K562 (cell line): ENCODE measurements at regions not wholly inside any gene's neighbourhood (a gene's known extent, or its start where the extent isn't known, plus 50 kb on each side); places are given as distances from the start of the nearest gene placed in this dataset.

Experiments
- ATAC-seq: fragments of 200-7000 bp; cut with Tn5 transposase; 3 replicates; pipeline ENCODE4 v1.9.1; 2020; ENCODE audit warnings: moderate library complexity
- BruUV-seq: library from RNA; stranded (reverse); fragments of 400-500 nt; replicated peaks from 2 replicates; lab custom pipeline; 2021; lab: Mats Ljungman, UMichigan
- CTCF ChIA-PET: fragments of 300-600 bp; formaldehyde crosslinking; extraction: SDS; loops from one replicate; lab custom pipeline; 2021; ENCODE audit warnings: low intra/inter-chr PET ratio; lab: Yijun Ruan, JAX
- POLR2A ChIA-PET: fragments of 300-600, 350-650 bp; sonication (Branson Sonifier 250); formaldehyde crosslinking; extraction: SDS; loops from one replicate; lab custom pipeline; 2021; ENCODE audit warnings: antibody characterized with exemption, inconsistent platforms; lab: Yijun Ruan, JAX
- DNase-seq, 4 experiments: peaks; one replicate each; pipeline versions ENCODE4 v3.0.0 to v3.0.0-alpha.2; 2011 to 2018; ENCODE audit warnings: low spot score in 3 of 4, mixed read lengths in 3 of 4; ENCODE audit errors: extremely low read depth in 1 of 4
- FAIRE-seq: peaks from 2 replicates; lab custom pipeline; 2011; peaks lifted over from hg19 to GRCh38; lab: Jason Lieb, UNC
- H2AFZ ChIP-seq: 2 replicates; pipeline ENCODE4 v1.6.0; 2011; ENCODE audit warnings: low read depth, low read length, control low read depth, inconsistent platforms
- H3K27ac ChIP-seq: fragments of 200-600 bp; 3 replicates; pipeline ENCODE4 v1.8.0; 2011; ENCODE audit warnings: low read depth, mild to moderate bottlenecking, control low read depth, inconsistent platforms, low read length, moderate library complexity, mixed read lengths; ENCODE audit errors: extremely low read depth
- H3K27me3 ChIP-seq, 2 experiments: fragments of 300-600 bp in 1 of 2; 2 replicates in 1 of 2; 3 replicates in 1 of 2; pipeline versions ENCODE4 v1.6.0 to v1.8.0; 2011; ENCODE audit warnings: inconsistent platforms in 2 of 2, low read length in 2 of 2, mild to moderate bottlenecking in 1 of 2, mixed read lengths in 1 of 2, moderate library complexity in 1 of 2; ENCODE audit not compliant: control insufficient read depth in 2 of 2, insufficient read depth in 2 of 2
- H3K36me3 ChIP-seq: fragments of 300-600 bp; 3 replicates; pipeline ENCODE4 v1.8.0; 2011; ENCODE audit warnings: mild to moderate bottlenecking, low read length, inconsistent platforms; ENCODE audit not compliant: control insufficient read depth, insufficient read depth
- H3K4me1 ChIP-seq, 2 experiments: fragments of 200-600 bp in 1 of 2; replicated peaks in 1 of 2; 2 replicates in 1 of 2; 3 replicates in 1 of 2; pipeline versions ENCODE4 v1.5.1 to v1.8.0; 2011; ENCODE audit warnings: inconsistent platforms in 2 of 2, low read length in 2 of 2, mild to moderate bottlenecking in 1 of 2, mixed read lengths in 1 of 2, moderate library complexity in 1 of 2; ENCODE audit not compliant: control insufficient read depth in 2 of 2, insufficient read depth in 2 of 2
- H3K4me2 ChIP-seq: 2 replicates; pipeline ENCODE4 v1.6.1; 2011; ENCODE audit warnings: low read length, control low read depth, inconsistent platforms, mixed read lengths; ENCODE audit not compliant: insufficient read depth
- H3K4me3 ChIP-seq: fragments of 200-600 bp; sonication (generic), shearing (Covaris generic); 2 replicates; pipeline ENCODE4 v1.5.1; 2016; ENCODE audit warnings: control low read depth, inconsistent platforms
- H3K79me2 ChIP-seq: fragments of 200-600 bp; 3 replicates; pipeline ENCODE4 v1.8.0; 2011; ENCODE audit warnings: low read length, inconsistent platforms; ENCODE audit not compliant: control insufficient read depth, insufficient read depth
- H3K9ac ChIP-seq, 2 experiments: 2 replicates each; pipeline versions ENCODE4 v1.6.0 to v1.6.1; 2011; ENCODE audit warnings: low read depth in 2 of 2, low read length in 2 of 2, control low read depth in 1 of 2, inconsistent platforms in 1 of 2, mild to moderate bottlenecking in 1 of 2, mixed read lengths in 1 of 2; ENCODE audit not compliant: insufficient read depth in 1 of 2
- H3K9me1 ChIP-seq: one replicate; pipeline ENCODE4 v1.6.0; 2011; ENCODE audit warnings: inconsistent platforms, mild to moderate bottlenecking, low read length, moderate library complexity; ENCODE audit not compliant: control insufficient read depth, insufficient read depth
- H3K9me3 ChIP-seq: replicated peaks from 2 replicates; pipeline ENCODE4 v1.5.1; 2011; ENCODE audit warnings: low read depth, low read length, inconsistent platforms; ENCODE audit not compliant: control insufficient read depth, insufficient read depth
- H4K20me1 ChIP-seq: replicated peaks from 2 replicates; pipeline ENCODE4 v1.6.1; 2011; ENCODE audit warnings: low read length, inconsistent platforms, mixed read lengths; ENCODE audit not compliant: control insufficient read depth, insufficient read depth
- ARID3B ChIP-seq: fragments of 250-450 bp; sonication (Bioruptor Pico); IDR thresholded peaks from 2 replicates; pipeline ENCODE4 v1.4.0; 2020; ENCODE audit warnings: borderline replicate concordance
- EZH2 ChIP-seq: IDR thresholded peaks from 2 replicates; pipeline ENCODE4 v1.6.1; 2012; ENCODE audit warnings: low read depth, mild to moderate bottlenecking, inconsistent platforms, low read length, borderline replicate concordance
- GATA2 ChIP-seq: sonication (generic); formaldehyde crosslinking; IDR thresholded peaks from 2 replicates; pipeline ENCODE4 v1.4.0; 2020; ENCODE audit warnings: mild to moderate bottlenecking, missing genetic modification reagents
- KLF10 ChIP-seq: fragments of 250-450 bp; sonication (Bioruptor Pico); IDR thresholded peaks from 2 replicates; pipeline ENCODE4 v1.6.1; 2021; ENCODE audit warnings: matching md5 sums
- NEUROD1 ChIP-seq: fragments of 150-350 bp; IDR thresholded peaks from 2 replicates; pipeline ENCODE4 v1.6.1; 2014; ENCODE audit warnings: borderline replicate concordance, low read length, low read depth; ENCODE audit not compliant: partially characterized antibody
- SMC3 ChIP-seq: conservative IDR thresholded peaks from 2 replicates; pipeline ENCODE4 v1.6.1; 2011; ENCODE audit warnings: low read depth, low read length, improper control_type of control experiment; ENCODE audit not compliant: insufficient read depth
- ZBTB17 ChIP-seq: fragments of 450-650 bp; formaldehyde crosslinking; IDR thresholded peaks from 2 replicates; pipeline ENCODE4 v1.4.0; 2020; ENCODE audit warnings: mild to moderate bottlenecking
- ZNF316 ChIP-seq: fragments of 450-650 bp; IDR thresholded peaks from 2 replicates; pipeline ENCODE4 v1.6.1; 2016
- ZNF583 ChIP-seq: fragments of 250-450 bp; sonication (Bioruptor Pico); IDR thresholded peaks from 2 replicates; pipeline ENCODE4 v1.4.0; 2020
- WGBS: fragments of 100-300 bp; shearing (Covaris generic); methylation state at CpG from one replicate; pipeline ENCODE4 v1.1.6; 2016; ENCODE audit warnings: low coverage, mixed read lengths; ENCODE audit not compliant: insufficient coverage; ENCODE audit errors: missing lambda C conversion rate; 5-methylcytosine and 5-hydroxymethylcytosine counted together
- in situ Hi-C: fragments of 300-500 bp; cut with MboI; formaldehyde crosslinking; loops from 4 replicates; pipeline ENCODE4 v1.15.0; 2018; ENCODE audit warnings: inconsistent platforms, mixed read lengths
- intact Hi-C: fragments of 100-400 bp; cut with micrococcal nuclease; formaldehyde crosslinking; loops from 2 replicates; pipeline ENCODE4 v1.14.2; 2022
- TF ChIP-seq, protein P1 (sequence below): fragments of 250-450 bp; sonication (Bioruptor Pico); IDR thresholded peaks from 2 replicates; pipeline ENCODE4 v1.4.0; 2020; ENCODE audit warnings: mild to moderate bottlenecking

DNA sequence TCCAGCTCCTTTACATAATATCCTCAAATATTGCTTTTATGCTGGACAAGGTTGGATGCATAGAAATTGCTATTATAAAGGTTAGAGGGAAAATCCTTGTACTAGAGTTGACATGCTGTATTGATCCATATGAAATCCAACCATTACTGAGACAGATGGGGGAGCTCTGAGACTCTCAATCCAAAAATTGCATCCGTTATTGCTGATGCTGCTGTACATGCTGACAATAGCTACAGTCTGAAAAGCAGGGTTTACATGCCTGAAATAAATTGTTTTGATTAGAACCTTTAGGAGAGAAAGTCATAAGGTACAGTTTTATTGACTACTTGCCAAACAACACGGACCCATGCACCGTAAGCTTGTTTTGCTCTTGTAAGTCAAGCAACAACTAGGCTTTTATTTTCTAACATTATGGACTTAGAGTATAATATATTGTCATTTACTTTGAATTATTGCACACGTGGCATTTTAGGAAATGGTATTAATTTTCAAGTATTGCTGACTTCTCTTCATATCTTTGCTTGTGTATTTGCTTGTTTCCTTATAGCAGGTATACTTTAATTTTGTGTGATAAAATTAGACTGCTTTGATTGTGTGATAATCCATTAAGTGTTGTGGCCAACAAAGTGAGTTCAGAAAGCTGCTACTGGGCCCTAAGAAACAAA is 1365.2 kb downstream of the STIM2 start:
- no peaks in the 10 kb centered on the region for H3K4me1 ChIP-seq
- no peaks in the 10 kb centered on the region for H3K9me3 ChIP-seq
- H4K20me1 ChIP-seq, result no peaks in the 10 kb centered on the region
- intact Hi-C loops (no loop called here), in situ Hi-C loops (no loop called here)
- H3K4me3 ChIP-seq, result no peak overlapping the region
- no peak overlapping the region for H3K4me2 ChIP-seq
- H3K9me1 ChIP-seq, result no peaks in the 10 kb centered on the region
- POLR2A ChIA-PET, result no interaction called here
- no peak overlapping the region for H3K9ac ChIP-seq
- no peak for DNase-seq
- no peaks in the 10 kb centered on the region for H3K36me3 ChIP-seq
- FAIRE-seq, result no peak
- BruUV-seq, result no TSS peak
- WGBS, result 0% methylated on average over 4 of the region's 4 CpGs
- no peak for ATAC-seq
- H3K27me3 ChIP-seq, result no peaks in the 10 kb centered on the region
- TF ChIP-seq ARID3B (CRISPR knock-in tag), result no peak
- TF ChIP-seq ZNF316, result peak; percentile 33; the same call in 1 of the 2 replicates
- TF ChIP-seq ZNF583 (CRISPR knock-in tag), result no peak
- no peak overlapping the region for H2AFZ ChIP-seq
- CTCF ChIA-PET, result no interaction called here
- H3K27ac ChIP-seq, result no peak overlapping the region
- H3K79me2 ChIP-seq, result no peaks in the 10 kb centered on the region

GRCh38 chr4:28226962-28227361 is 1366.3 kb downstream of the STIM2 start:
- H3K4me2 ChIP-seq, result no peak overlapping the region
- no TSS peak for BruUV-seq
- intact Hi-C loops (no loop called here), in situ Hi-C loops (no loop called here)
- no peak overlapping the region for H3K9ac ChIP-seq
- ChIA-PET CTCF (no interaction called here), POLR2A (no interaction called here)
- H2AFZ ChIP-seq, result no peak overlapping the region
- no peak for ATAC-seq
- no peaks in the 10 kb centered on the region for H3K36me3 ChIP-seq
- H3K27me3 ChIP-seq, result no peaks in the 10 kb centered on the region
- H3K27ac ChIP-seq, result no peak overlapping the region
- H4K20me1 ChIP-seq, result no peaks in the 10 kb centered on the region
- DNase-seq, result no peak
- 0% methylated on average over 1 of the region's 1 CpG for WGBS
- no peaks in the 10 kb centered on the region for H3K4me1 ChIP-seq
- no peak overlapping the region for H3K4me3 ChIP-seq
- no peaks in the 10 kb centered on the region; the same call in 1 of the 2 replicates for H3K9me3 ChIP-seq
- no peak for FAIRE-seq
- H3K9me1 ChIP-seq, result no peaks in the 10 kb centered on the region
- H3K79me2 ChIP-seq, result no peaks in the 10 kb centered on the region
- TF ChIP-seq EZH2 (no peak), NEUROD1 (no peak), ZBTB17 (CRISPR knock-in tag) (no peak), KLF10 (CRISPR knock-in tag) (no peak), GATA2 (CRISPR knock-in tag) (no peak), SMC3 (no peak)
- TF ChIP-seq, protein P1, sequence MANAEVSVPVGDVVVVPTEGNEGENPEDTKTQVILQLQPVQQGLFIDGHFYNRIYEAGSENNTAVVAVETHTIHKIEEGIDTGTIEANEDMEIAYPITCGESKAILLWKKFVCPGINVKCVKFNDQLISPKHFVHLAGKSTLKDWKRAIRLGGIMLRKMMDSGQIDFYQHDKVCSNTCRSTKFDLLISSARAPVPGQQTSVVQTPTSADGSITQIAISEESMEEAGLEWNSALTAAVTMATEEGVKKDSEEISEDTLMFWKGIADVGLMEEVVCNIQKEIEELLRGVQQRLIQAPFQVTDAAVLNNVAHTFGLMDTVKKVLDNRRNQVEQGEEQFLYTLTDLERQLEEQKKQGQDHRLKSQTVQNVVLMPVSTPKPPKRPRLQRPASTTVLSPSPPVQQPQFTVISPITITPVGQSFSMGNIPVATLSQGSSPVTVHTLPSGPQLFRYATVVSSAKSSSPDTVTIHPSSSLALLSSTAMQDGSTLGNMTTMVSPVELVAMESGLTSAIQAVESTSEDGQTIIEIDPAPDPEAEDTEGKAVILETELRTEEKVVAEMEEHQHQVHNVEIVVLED (CRISPR knock-in tag), result no peak
